ENCODE measurements at regions not wholly inside any gene's neighbourhood (a gene's known extent, or its start where the extent isn't known, plus 50 kb on each side); places are given as distances from the start of the nearest gene placed in this dataset.

GRCh38 chr13:34853161-34853560 lies 88.9 kb upstream of the NBEA start:
- Histone ChIP-seq H3F3A (ENCODE audit: low read depth) (no peaks in the 10 kb centered on the region), H3K4me1 (ENCODE audit: insufficient read depth, low read length, poor library complexity, severe bottlenecking) (no peaks in the 10 kb centered on the region), H3K9me3 (ENCODE audit: insufficient read depth, low read depth, low read length) (no peaks in the 10 kb centered on the region), H3K79me2 (ENCODE audit: insufficient read depth, low read length) (no peaks in the 10 kb centered on the region), H3K4me2 (ENCODE audit: low read depth, low read length, poor library complexity, severe bottlenecking) (no peak overlapping the region), H3K9me2 (replicated peaks; ENCODE audit: low read depth, low read length) (no peaks in the 10 kb centered on the region), H4K20me1 (ENCODE audit: insufficient read depth, low read length, poor library complexity, severe bottlenecking) (no peaks in the 10 kb centered on the region), H3K4me3 (ENCODE audit: low read length, poor library complexity, severe bottlenecking) (no peak overlapping the region), H2AFZ (ENCODE audit: low read length) (no peak overlapping the region), H3K36me3 (ENCODE audit: insufficient read depth, low read length) (no peaks in the 10 kb centered on the region), H3K27me3 (ENCODE audit: insufficient read depth, low read length, poor library complexity, severe bottlenecking) (no peaks in the 10 kb centered on the region), H3K9ac (ENCODE audit: low read depth, low read length, poor library complexity, severe bottlenecking) (no peak overlapping the region)
- TF ChIP-seq CTCF (conservative IDR thresholded peaks at IDR 0.05; ENCODE audit: low read length) = no peak

GRCh38 chr13:34857558-34858325 lies 84.3 kb upstream of the NBEA start:
- no peaks in the 10 kb centered on the region for H3K9me2 ChIP-seq (replicated peaks; ENCODE audit: low read depth, low read length)
- H3K4me2 ChIP-seq (ENCODE audit: low read depth, low read length, poor library complexity, severe bottlenecking) = no peak overlapping the region
- no peak for TF ChIP-seq EZH2phosphoT487 (IDR thresholded peaks at IDR 0.05; ENCODE audit: borderline replicate concordance)
- no peak for TF ChIP-seq CTCF (conservative IDR thresholded peaks at IDR 0.05; ENCODE audit: low read length)
- H3K9me3 ChIP-seq (ENCODE audit: insufficient read depth, low read depth, low read length) = no peaks in the 10 kb centered on the region
- H3K79me2 ChIP-seq (ENCODE audit: insufficient read depth, low read length) = no peaks in the 10 kb centered on the region
- H3K4me1 ChIP-seq (ENCODE audit: insufficient read depth, low read length, poor library complexity, severe bottlenecking) = no peaks in the 10 kb centered on the region
- no peak overlapping the region for H3K9ac ChIP-seq (ENCODE audit: low read depth, low read length, poor library complexity, severe bottlenecking)
- no peaks in the 10 kb centered on the region for H3K27me3 ChIP-seq (ENCODE audit: insufficient read depth, low read length, poor library complexity, severe bottlenecking)
- no peaks in the 10 kb centered on the region for H3F3A ChIP-seq (ENCODE audit: low read depth)
- H2AFZ ChIP-seq (ENCODE audit: low read length) = no peak overlapping the region
- no peak overlapping the region for H3K4me3 ChIP-seq (ENCODE audit: low read length, poor library complexity, severe bottlenecking)
- no peaks in the 10 kb centered on the region for H3K36me3 ChIP-seq (ENCODE audit: insufficient read depth, low read length)
- H4K20me1 ChIP-seq (ENCODE audit: insufficient read depth, low read length, poor library complexity, severe bottlenecking) = no peaks in the 10 kb centered on the region

DNA sequence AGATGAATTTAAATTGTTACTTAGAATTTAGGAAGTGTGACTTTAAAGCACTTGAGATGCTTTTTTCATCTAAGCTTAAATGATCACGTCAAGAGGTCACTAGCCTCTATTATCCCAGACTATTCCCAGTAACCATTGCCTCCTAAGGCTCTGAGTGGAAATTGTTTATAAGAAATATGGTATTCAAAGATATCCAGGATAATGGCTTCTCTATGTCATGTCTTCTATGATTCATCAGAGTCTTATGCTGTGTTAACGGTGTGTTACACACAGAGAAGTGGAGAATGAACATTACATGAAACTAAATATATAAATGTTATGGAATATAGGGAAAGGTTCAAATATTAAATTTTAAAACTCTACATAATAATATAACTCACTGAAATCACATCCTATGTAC lies 79.8 kb upstream of the NBEA start:
- TF ChIP-seq EZH2phosphoT487 (IDR thresholded peaks at IDR 0.05; ENCODE audit: borderline replicate concordance) = no peak
- no peak for TF ChIP-seq CTCF (conservative IDR thresholded peaks at IDR 0.05; ENCODE audit: low read length)
- H3K9me2 ChIP-seq (replicated peaks; ENCODE audit: low read depth, low read length) = no peaks in the 10 kb centered on the region
- no peaks in the 10 kb centered on the region for H3F3A ChIP-seq (ENCODE audit: low read depth)

More for the DNA sequence above, 79.8 kb upstream of the NBEA start:
- H3K4me1 ChIP-seq (ENCODE audit: insufficient read depth, low read length, poor library complexity, severe bottlenecking) = no peaks in the 10 kb centered on the region
- no peaks in the 10 kb centered on the region for H4K20me1 ChIP-seq (ENCODE audit: insufficient read depth, low read length, poor library complexity, severe bottlenecking)
- H3K36me3 ChIP-seq (ENCODE audit: insufficient read depth, low read length) = no peaks in the 10 kb centered on the region
- no peaks in the 10 kb centered on the region for H3K9me3 ChIP-seq (ENCODE audit: insufficient read depth, low read depth, low read length)
- no peaks in the 10 kb centered on the region for H3K79me2 ChIP-seq (ENCODE audit: insufficient read depth, low read length)
- no peak overlapping the region for H3K4me3 ChIP-seq (ENCODE audit: low read length, poor library complexity, severe bottlenecking)
- no peak overlapping the region for H2AFZ ChIP-seq (ENCODE audit: low read length)
- no peak overlapping the region for H3K9ac ChIP-seq (ENCODE audit: low read depth, low read length, poor library complexity, severe bottlenecking)
- H3K4me2 ChIP-seq (ENCODE audit: low read depth, low read length, poor library complexity, severe bottlenecking) = no peak overlapping the region
- no peaks in the 10 kb centered on the region for H3K27me3 ChIP-seq (ENCODE audit: insufficient read depth, low read length, poor library complexity, severe bottlenecking)
